CD4-positive, alpha-beta T cell (primary cell): ENCODE measurements at regions not wholly inside any gene's neighbourhood (a gene's known extent, or its start where the extent isn't known, plus 50 kb on each side); places are given as distances from the start of the nearest gene placed in this dataset.

ENCODE experiments used
- ATAC-seq: fragments of 200-7000 bp; cut with Tn5 transposase; one replicate; pipeline ENCODE4 v1.10.0; 2022; ENCODE audit warnings: mild to moderate bottlenecking; ENCODE audit not compliant: poor library complexity
- CTCF ChIA-PET: fragments of 350-600 bp; sonication (Branson Sonifier 250); formaldehyde crosslinking; loops from one replicate; lab custom pipeline; 2021; ENCODE audit warnings: antibody characterized with exemption, inconsistent platforms; lab: Charles Lee
- POLR2A ChIA-PET: fragments of 350-600 bp; sonication (Branson Sonifier 250); formaldehyde crosslinking; loops from one replicate; lab custom pipeline; 2021; ENCODE audit warnings: antibody characterized with exemption, inconsistent platforms; lab: Charles Lee
- DNase-seq, 14 experiments: peaks; one replicate each; pipeline ENCODE4 v3.0.0-alpha.2; 2013 to 2020; ENCODE audit warnings: mixed read lengths in 2 of 14
- H3K27ac ChIP-seq, 2 donors: one replicate each; pipeline versions ENCODE4 v1.5.1 to v1.7.0; 2013; ENCODE audit warnings: low read length in 2 of 2, low read depth in 1 of 2, mild to moderate bottlenecking in 1 of 2
- H3K27me3 ChIP-seq, 2 experiments: 1 replicate in 1 of 2; 2 replicates in 1 of 2; pipeline versions ENCODE4 v1.6.1 to v1.7.0; 2013; ENCODE audit warnings: low read length in 2 of 2, control low read depth in 1 of 2, mild to moderate bottlenecking in 1 of 2, moderate library complexity in 1 of 2; ENCODE audit not compliant: insufficient read depth in 2 of 2, control insufficient read depth in 1 of 2
- H3K36me3 ChIP-seq: one replicate; pipeline ENCODE4 v1.6.1; 2013; ENCODE audit warnings: low read length, control low read depth; ENCODE audit not compliant: insufficient read depth
- H3K4me1 ChIP-seq: one replicate; pipeline ENCODE4 v1.6.1; 2013; ENCODE audit warnings: low read length, control low read depth; ENCODE audit not compliant: insufficient read depth
- H3K4me3 ChIP-seq: one replicate; pipeline ENCODE4 v1.5.1; 2013; ENCODE audit warnings: mild to moderate bottlenecking, low read length, moderate library complexity
- H3K9me3 ChIP-seq, 2 experiments: 1 replicate in 1 of 2; 2 replicates in 1 of 2; pipeline versions ENCODE4 v1.6.1 to v1.7.0; 2013; ENCODE audit warnings: low read length in 2 of 2, mild to moderate bottlenecking in 2 of 2, control low read depth in 1 of 2, moderate library complexity in 1 of 2; ENCODE audit not compliant: control insufficient read depth in 1 of 2, insufficient read depth in 1 of 2
- H3K27ac Mint-ChIP-seq: one replicate; pipeline ENCODE4 v1.8.0; 2020; ENCODE audit warnings: mixed read lengths
- H3K27me3 Mint-ChIP-seq: one replicate; pipeline ENCODE4 v1.8.0; 2021; ENCODE audit warnings: mixed read lengths
- H3K36me3 Mint-ChIP-seq: one replicate; pipeline ENCODE4 v1.8.0; 2021; ENCODE audit warnings: low read depth, mixed read lengths
- H3K4me1 Mint-ChIP-seq: one replicate; pipeline ENCODE4 v1.8.0; 2021; ENCODE audit warnings: low read depth, mixed read lengths
- H3K4me3 Mint-ChIP-seq: one replicate; pipeline ENCODE4 v1.8.0; 2020; ENCODE audit warnings: mild to moderate bottlenecking, mixed read lengths
- H3K9me3 Mint-ChIP-seq: one replicate; pipeline ENCODE4 v1.8.0; 2020; ENCODE audit warnings: mixed read lengths
- CTCF ChIP-seq: fragments of 200-600 bp; IDR thresholded peaks from one replicate; pipeline ENCODE4 v1.8.0; 2022; ENCODE audit warnings: antibody characterized with exemption, mild to moderate bottlenecking
- intact Hi-C, 2 experiments: fragments of 100-400 bp; cut with DNase I in 1 of 2; cut with micrococcal nuclease in 1 of 2; formaldehyde crosslinking; loops; one replicate each; pipeline versions ENCODE4 v1.15.1 to v1.9.0; 2023 to 2025; cut with DNase I, micrococcal nuclease

GRCh38 chr10:62457196-62457595 lies 83.0 kb downstream of the ZNF365 start:
- H3K4me3 ChIP-seq = no peak overlapping the region
- H3K4me1 ChIP-seq = peaks cover 10% of the 10 kb centered on the region
- ATAC-seq (no peak), DNase-seq (peak in 1 of 14 experiments; percentile 5)
- no peaks in the 10 kb centered on the region for H3K36me3 Mint-ChIP-seq
- H3K36me3 ChIP-seq = no peaks in the 10 kb centered on the region
- H3K4me3 Mint-ChIP-seq = no peak overlapping the region
- H3K27me3 ChIP-seq = no peaks in the 10 kb centered on the region
- intact Hi-C loops = no loop called here
- H3K9me3 Mint-ChIP-seq = no peaks in the 10 kb centered on the region
- POLR2A ChIA-PET = no interaction called here
- H3K9me3 ChIP-seq = no peaks in the 10 kb centered on the region
- no peaks in the 10 kb centered on the region for H3K4me1 Mint-ChIP-seq
- no peak for TF ChIP-seq CTCF
- CTCF ChIA-PET = no interaction called here
- H3K27ac Mint-ChIP-seq = no peak overlapping the region
- no peak overlapping the region for H3K27ac ChIP-seq
- peaks cover 5% of the 10 kb centered on the region for H3K27me3 Mint-ChIP-seq

GRCh38 chr10:62457598-62457997 lies 83.4 kb downstream of the ZNF365 start:
- Mint-ChIP-seq H3K9me3 (no peaks in the 10 kb centered on the region), H3K27ac (no peak overlapping the region), H3K4me1 (no peaks in the 10 kb centered on the region), H3K36me3 (no peaks in the 10 kb centered on the region), H3K4me3 (no peak overlapping the region), H3K27me3 (peaks cover under 1% of the 10 kb centered on the region)
- Histone ChIP-seq H3K4me3 (no peak overlapping the region), H3K9me3 (no peaks in the 10 kb centered on the region), H3K36me3 (no peaks in the 10 kb centered on the region), H3K4me1 (peaks cover 10% of the 10 kb centered on the region), H3K27ac (no peak overlapping the region), H3K27me3 (no peaks in the 10 kb centered on the region)
- ATAC-seq (no peak), DNase-seq (peak in 1 of 14 experiments; percentile 28)
- ChIA-PET CTCF (no interaction called here), POLR2A (no interaction called here)
- TF ChIP-seq CTCF = no peak
- intact Hi-C loops = no loop called here

GRCh38 chr10:62459072-62459471 lies 84.9 kb downstream of the ZNF365 start:
- Mint-ChIP-seq H3K4me1 (no peaks in the 10 kb centered on the region), H3K9me3 (no peaks in the 10 kb centered on the region)
- CTCF ChIA-PET = no interaction called here

More at GRCh38 chr10:62459072-62459471, 84.9 kb downstream of the ZNF365 start:
- Mint-ChIP-seq H3K4me3 (no peak overlapping the region), H3K36me3 (no peaks in the 10 kb centered on the region), H3K27me3 (no peaks in the 10 kb centered on the region), H3K27ac (no peak overlapping the region)
- DNase-seq = no peak
- Histone ChIP-seq H3K36me3 (no peaks in the 10 kb centered on the region), H3K4me3 (no peak overlapping the region), H3K9me3 (no peaks in the 10 kb centered on the region), H3K4me1 (peaks cover 10% of the 10 kb centered on the region), H3K27me3 (no peaks in the 10 kb centered on the region), H3K27ac (no peak overlapping the region)
- POLR2A ChIA-PET = no interaction called here
- intact Hi-C loops = no loop called here
- TF ChIP-seq CTCF = no peak
- no peak for ATAC-seq
